SH-SY5Y (cell line): ENCODE measurements at regions not wholly inside any gene's neighbourhood (a gene's known extent, or its start where the extent isn't known, plus 50 kb on each side); places are given as distances from the start of the nearest gene placed in this dataset.

ENCODE experiments used
- GATA2 ChIP-seq: IDR thresholded peaks from 2 replicates; pipeline ENCODE4 v1.6.1; 2011; ENCODE audit warnings: mild to moderate bottlenecking, low read depth, low read length
- GATA3 ChIP-seq: IDR thresholded peaks from 2 replicates; pipeline ENCODE4 v1.6.1; 2011; ENCODE audit warnings: low read depth, mild to moderate bottlenecking, low read length, moderate library complexity

GRCh38 chr10:117616179-117616578 lies 73.6 kb downstream of the EMX2 start:
- TF ChIP-seq GATA2 (no peak), GATA3 (no peak)
